ENCODE measurements at regions not wholly inside any gene's neighbourhood (a gene's known extent, or its start where the extent isn't known, plus 50 kb on each side); places are given as distances from the start of the nearest gene placed in this dataset.

GRCh38 chr16:60091529-60091928 is 1357.4 kb upstream of the GOT2 start:
- no peak for ATAC-seq
- Histone ChIP-seq H3K4me1 (ENCODE audit: control insufficient read depth, insufficient read depth, low read length) (no peaks in the 10 kb centered on the region), H3K4me3 (no peak overlapping the region), H3K9me3 (replicated peaks; ENCODE audit: control insufficient read depth, insufficient read depth, low read length) (no peaks in the 10 kb centered on the region), H2AFZ (ENCODE audit: control insufficient read depth, low read depth, low read length) (no peak overlapping the region), H3K27ac (ENCODE audit: control insufficient read depth, insufficient read depth) (no peak overlapping the region), H3K79me2 (ENCODE audit: control insufficient read depth, insufficient read depth, low read length) (no peaks in the 10 kb centered on the region), H3K4me2 (ENCODE audit: control insufficient read depth, insufficient read depth) (no peak overlapping the region), H3K27me3 (replicated peaks in 1 of 2; ENCODE audit: control insufficient read depth in 2 of 2, insufficient read depth in 2 of 2, low read length in 1 of 2) (no peaks in the 10 kb centered on the region), H4K20me1 (ENCODE audit: control insufficient read depth, insufficient read depth) (no peaks in the 10 kb centered on the region), H3K36me3 (ENCODE audit: control insufficient read depth in 2 of 2, insufficient read depth in 2 of 2, low read length in 1 of 2) (no peaks in the 10 kb centered on the region), H3K9ac (ENCODE audit: control insufficient read depth, insufficient read depth, low read length) (no peak overlapping the region)
- ChIA-PET POLR2A (no interaction called here), CTCF (interaction anchor here (0.6 kb wide), 1 partner anchor 15 kb away, joined by 7 read pairs; no protein-coding TSS in a partner anchor), RAD21 (ENCODE audit: unreplicated experiment) (no interaction called here), SMC1A (ENCODE audit: uncharacterized antibody, unreplicated experiment) (no interaction called here)
- 62% methylated on average over 3 of the region's 3 CpGs for WGBS (ENCODE audit: insufficient coverage, insufficient replicate concordance, low lambda C conversion rate, missing lambda C conversion rate)
- intact Hi-C loops (cut with micrococcal nuclease; ENCODE audit: unreplicated experiment) = no loop called here
- no peak for TF ChIP-seq NFYA (IDR thresholded peaks at IDR 0.05; ENCODE audit: borderline replicate concordance, low read depth, low read length)
- no peak for TF ChIP-seq ETV6 (conservative IDR thresholded peaks at IDR 0.05 in 1 of 2, IDR thresholded peaks at IDR 0.05 in 1 of 2; ENCODE audit: borderline replicate concordance in 1 of 2, low read depth in 1 of 2)
- TF ChIP-seq ZNF24 (IDR thresholded peaks at IDR 0.05) = no peak
- TF ChIP-seq DPF2 (IDR thresholded peaks at IDR 0.05) = no peak
- TF ChIP-seq PML (IDR thresholded peaks at IDR 0.05; ENCODE audit: low read length) = no peak
- no peak for TF ChIP-seq CBFB (IDR thresholded peaks at IDR 0.05; ENCODE audit: low read depth)
- TF ChIP-seq TCF3 (IDR thresholded peaks at IDR 0.05; ENCODE audit: borderline replicate concordance, insufficient read depth, low read depth, low read length) = no peak
- no peak for TF ChIP-seq SUZ12 (IDR thresholded peaks at IDR 0.05; ENCODE audit: unreplicated experiment)
- TF ChIP-seq CEBPB (IDR thresholded peaks at IDR 0.05; ENCODE audit: borderline replicate concordance in 1 of 2, low read depth in 2 of 2, low read length in 2 of 2) = no peak
- TF ChIP-seq, protein P1, sequence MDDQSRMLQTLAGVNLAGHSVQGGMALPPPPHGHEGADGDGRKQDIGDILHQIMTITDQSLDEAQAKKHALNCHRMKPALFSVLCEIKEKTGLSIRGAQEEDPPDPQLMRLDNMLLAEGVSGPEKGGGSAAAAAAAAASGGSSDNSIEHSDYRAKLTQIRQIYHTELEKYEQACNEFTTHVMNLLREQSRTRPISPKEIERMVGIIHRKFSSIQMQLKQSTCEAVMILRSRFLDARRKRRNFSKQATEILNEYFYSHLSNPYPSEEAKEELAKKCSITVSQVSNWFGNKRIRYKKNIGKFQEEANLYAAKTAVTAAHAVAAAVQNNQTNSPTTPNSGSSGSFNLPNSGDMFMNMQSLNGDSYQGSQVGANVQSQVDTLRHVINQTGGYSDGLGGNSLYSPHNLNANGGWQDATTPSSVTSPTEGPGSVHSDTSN (IDR thresholded peaks at IDR 0.05; ENCODE audit: insufficient replicate concordance, low read depth, low read length) = no peak
- TF ChIP-seq, protein P2, sequence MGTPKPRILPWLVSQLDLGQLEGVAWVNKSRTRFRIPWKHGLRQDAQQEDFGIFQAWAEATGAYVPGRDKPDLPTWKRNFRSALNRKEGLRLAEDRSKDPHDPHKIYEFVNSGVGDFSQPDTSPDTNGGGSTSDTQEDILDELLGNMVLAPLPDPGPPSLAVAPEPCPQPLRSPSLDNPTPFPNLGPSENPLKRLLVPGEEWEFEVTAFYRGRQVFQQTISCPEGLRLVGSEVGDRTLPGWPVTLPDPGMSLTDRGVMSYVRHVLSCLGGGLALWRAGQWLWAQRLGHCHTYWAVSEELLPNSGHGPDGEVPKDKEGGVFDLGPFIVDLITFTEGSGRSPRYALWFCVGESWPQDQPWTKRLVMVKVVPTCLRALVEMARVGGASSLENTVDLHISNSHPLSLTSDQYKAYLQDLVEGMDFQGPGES (IDR thresholded peaks at IDR 0.05) = no peak
- TF ChIP-seq EGR1 (IDR thresholded peaks at IDR 0.05; ENCODE audit: borderline replicate concordance in 1 of 2, low read depth in 2 of 2, low read length in 2 of 2) = no peak
- TF ChIP-seq MEF2A (IDR thresholded peaks at IDR 0.05; ENCODE audit: insufficient read depth, low read depth, low read length) = no peak
- TF ChIP-seq CHD2 (IDR thresholded peaks at IDR 0.05; ENCODE audit: borderline replicate concordance, low read depth, low read length) = no peak
- in situ Hi-C loops (cut with MboI) = no loop called here
- no peak for FAIRE-seq
- DNase-seq (ENCODE audit: low read depth, low spot score) = no peak
- no TSS peak for BruUV-seq (replicated peaks)
